A172 (cell line): ENCODE measurements at regions not wholly inside any gene's neighbourhood (a gene's known extent, or its start where the extent isn't known, plus 50 kb on each side); places are given as distances from the start of the nearest gene placed in this dataset.
A peak's percentile ranks its signal among the peaks of the same experiment; 100 is the strongest.

Experiments
- DNase-seq: peaks from one replicate; pipeline ENCODE4 v3.0.0-alpha.2; 2015; ENCODE audit warnings: low spot score

- DNase-seq: no peak
Observed at GRCh38 chr4:125062115-125063050, 252.4 kb upstream of the FAT4 start.

GRCh38 chr4:125060376-125060775, 254.4 kb upstream of the FAT4 start:
- no peak for DNase-seq

GRCh38 chr4:125049711-125050110, 265.0 kb upstream of the FAT4 start:
- DNase-seq: no peak

- DNase-seq: no peak
Observed at GRCh38 chr4:125045311-125045710, 269.4 kb upstream of the FAT4 start.

- peak; percentile 25 for DNase-seq
Observed at GRCh38 chr4:125044886-125045285, 269.9 kb upstream of the FAT4 start.

- DNase-seq: no peak
Observed at GRCh38 chr4:125043486-125043885, 271.3 kb upstream of the FAT4 start.

- DNase-seq: peak; percentile 72
Observed at GRCh38 chr4:125042041-125042440, 272.7 kb upstream of the FAT4 start.

- peak; percentile 60 for DNase-seq
Observed at GRCh38 chr4:125041372-125041930, 273.3 kb upstream of the FAT4 start.

GRCh38 chr4:125039550-125039949, 275.2 kb upstream of the FAT4 start:
- DNase-seq: no peak

- no peak for DNase-seq
Observed at GRCh38 chr4:125022855-125023501, 291.8 kb upstream of the FAT4 start.

- DNase-seq: no peak
Observed at GRCh38 chr4:125021189-125021588, 293.6 kb upstream of the FAT4 start.

- no peak for DNase-seq
Observed at GRCh38 chr4:125020089-125021034, 294.4 kb upstream of the FAT4 start.

GRCh38 chr4:125016892-125017299, 297.9 kb upstream of the FAT4 start:
- no peak for DNase-seq

GRCh38 chr4:125013891-125014290, 300.9 kb upstream of the FAT4 start:
- peak; percentile 50 for DNase-seq

- no peak for DNase-seq
Observed at GRCh38 chr4:125011646-125012045, 299.1 kb upstream of the ANKRD50 start.

GRCh38 chr4:125010796-125011503, 298.4 kb upstream of the ANKRD50 start:
- DNase-seq: no peak

GRCh38 chr4:125008676-125009075, 296.1 kb upstream of the ANKRD50 start:
- no peak for DNase-seq

- no peak for DNase-seq
Observed at GRCh38 chr4:125004676-125005075, 292.1 kb upstream of the ANKRD50 start.

GRCh38 chr4:125003840-125004239, 291.3 kb upstream of the ANKRD50 start:
- no peak for DNase-seq

GRCh38 chr4:124997991-124998390, 285.5 kb upstream of the ANKRD50 start:
- DNase-seq: no peak

- DNase-seq: no peak
Observed at GRCh38 chr4:124997124-124997523, 284.6 kb upstream of the ANKRD50 start.
